ENCODE measurements at regions not wholly inside any gene's neighbourhood (a gene's known extent, or its start where the extent isn't known, plus 50 kb on each side); places are given as distances from the start of the nearest gene placed in this dataset.

DNA sequence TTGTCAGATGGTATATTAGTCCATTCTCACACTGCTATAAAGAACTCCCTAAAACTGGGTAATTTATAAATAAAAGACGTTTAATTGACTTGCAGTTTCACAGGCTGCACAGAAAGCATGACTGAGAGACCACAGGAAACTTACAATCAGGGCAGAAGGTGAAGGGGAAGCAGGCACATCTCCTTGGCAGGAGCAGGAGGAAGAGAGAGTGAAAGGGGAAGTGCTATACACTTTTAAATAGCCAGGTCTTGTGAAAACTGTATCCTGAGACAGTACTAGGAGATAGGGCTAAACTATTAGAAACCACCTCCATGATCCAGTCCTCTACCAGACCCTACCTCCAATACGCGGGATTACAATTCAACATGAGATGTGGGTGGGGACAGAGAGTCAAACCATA is 193.9 kb upstream of the KCNG1 start:
- no peak for DNase-seq

DNA sequence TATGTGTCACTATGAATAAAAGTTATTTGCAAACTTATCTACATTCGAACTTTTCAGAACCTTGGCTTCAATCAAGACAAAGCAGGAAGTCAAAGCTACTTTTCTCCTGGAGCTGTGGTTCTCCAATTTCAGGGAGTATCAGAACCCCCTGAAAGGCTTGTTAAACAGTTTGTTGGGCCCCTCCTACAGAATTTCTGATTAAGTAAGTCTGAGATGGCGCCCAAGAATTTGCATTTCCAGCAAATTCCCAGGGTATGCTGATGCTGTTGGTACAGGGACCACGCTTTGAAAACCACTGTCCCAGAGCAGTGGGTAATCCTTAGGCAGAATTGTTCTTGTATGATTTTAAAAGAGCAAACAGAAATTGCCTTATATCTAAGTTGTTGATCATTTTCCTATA is 189.9 kb upstream of the KCNG1 start:
- no peak for DNase-seq

DNA sequence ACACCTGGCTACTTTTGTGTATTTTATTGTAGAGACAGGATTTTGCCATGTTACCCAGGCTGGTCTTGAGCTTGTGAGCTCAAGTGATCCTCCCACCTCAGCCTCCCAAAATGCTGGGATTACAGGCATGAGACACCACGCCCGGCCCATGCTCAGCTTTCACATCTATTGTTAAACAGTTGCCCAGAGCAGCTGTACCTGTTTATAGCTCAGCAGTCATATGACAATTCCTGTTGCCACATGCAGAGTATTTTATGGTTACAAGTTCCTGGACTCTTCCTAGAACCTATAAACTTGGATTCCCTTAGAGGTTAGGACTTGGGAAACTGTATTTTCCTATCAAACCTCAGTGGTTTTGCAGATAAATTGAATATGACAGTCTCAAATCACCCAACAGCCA is 188.3 kb upstream of the KCNG1 start:
- DNase-seq, result peak; percentile 58

DNA sequence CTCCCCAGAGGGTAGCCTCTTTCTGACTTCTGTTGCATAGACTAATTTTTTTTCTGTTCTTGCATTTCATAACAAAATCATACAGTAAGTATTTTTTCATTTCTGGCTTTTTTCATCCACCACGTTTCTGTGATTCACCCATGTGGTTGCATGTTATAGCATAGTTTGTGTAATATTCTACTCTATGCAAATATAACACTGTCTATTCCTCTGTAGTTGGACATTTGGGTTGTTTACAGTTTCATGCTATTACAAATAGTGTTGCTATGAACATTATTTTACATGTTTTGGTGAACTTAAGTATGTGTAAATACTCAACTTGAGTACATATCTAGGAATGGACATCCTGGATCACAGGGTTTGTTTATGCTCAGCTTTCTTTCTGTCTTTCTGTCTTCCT is 187.2 kb upstream of the KCNG1 start:
- no peak for DNase-seq

DNA sequence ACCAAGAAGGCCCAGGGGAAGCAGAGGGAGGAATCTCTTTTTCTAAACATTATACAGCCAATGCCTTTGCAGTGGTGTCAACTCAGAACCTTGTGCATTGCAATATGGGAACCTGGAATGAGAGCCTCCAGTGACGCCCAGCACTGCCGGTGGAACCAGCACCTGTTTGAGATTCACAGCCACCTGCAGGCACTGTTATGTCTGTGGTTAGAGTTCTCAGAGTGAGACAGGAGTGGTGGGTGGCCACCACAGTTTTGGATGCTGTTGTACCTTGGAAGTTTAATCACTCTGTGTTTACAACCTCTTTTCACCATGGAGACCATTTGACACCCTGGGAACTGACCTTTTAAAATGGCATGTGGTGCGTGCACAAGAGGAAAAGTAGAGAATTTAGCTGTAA is 185.3 kb upstream of the KCNG1 start:
- no peak for DNase-seq

DNA sequence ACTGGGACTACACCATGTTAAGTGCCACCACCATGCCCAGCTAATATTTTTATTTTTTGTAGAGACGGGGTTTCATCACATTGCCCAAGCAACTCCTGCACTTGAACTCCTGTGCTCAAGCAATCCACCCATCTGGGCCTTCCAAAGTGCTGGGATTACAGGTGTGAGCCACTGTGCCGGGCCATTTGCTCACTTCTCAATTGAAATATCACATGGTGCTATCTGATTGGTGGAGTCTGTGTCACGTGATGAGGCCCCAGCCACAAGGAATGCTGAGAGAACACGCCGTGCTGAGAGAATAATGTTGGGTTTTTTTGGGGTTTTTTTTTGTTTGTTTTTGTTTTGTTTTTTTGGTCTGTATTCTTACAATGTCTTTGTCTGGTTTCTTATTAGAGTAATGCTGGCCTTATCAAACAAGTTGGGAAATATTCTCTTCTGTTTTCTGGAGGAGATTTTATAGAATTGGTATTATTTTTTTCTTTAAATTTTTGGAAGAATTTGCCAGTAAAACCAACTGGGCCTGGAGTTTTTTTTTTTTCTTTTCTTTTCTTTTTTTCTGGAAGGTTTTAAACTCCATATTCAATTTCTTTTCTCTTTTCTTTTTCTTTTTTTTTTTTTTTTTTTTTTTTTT is 183.2 kb upstream of the KCNG1 start:
- no peak for DNase-seq

DNA sequence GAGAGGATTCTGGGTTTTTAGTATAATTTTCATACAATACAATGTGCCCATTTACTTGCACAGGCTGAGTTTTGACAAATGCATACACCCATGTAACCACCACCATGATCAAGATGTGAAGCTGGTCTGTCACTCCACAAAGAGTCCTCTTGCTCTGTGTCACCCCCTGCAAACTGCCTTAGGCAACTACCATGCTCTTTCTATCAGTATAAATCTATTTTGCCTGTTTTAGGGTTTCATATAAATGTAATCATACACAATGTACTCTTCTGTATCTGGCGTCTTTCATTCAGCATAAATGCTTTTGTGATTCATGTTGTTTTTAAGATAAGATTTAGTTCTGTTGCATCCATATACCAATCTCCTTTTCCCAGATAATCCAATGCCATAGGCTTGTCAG is 181.9 kb upstream of the KCNG1 start:
- no peak for DNase-seq

DNA sequence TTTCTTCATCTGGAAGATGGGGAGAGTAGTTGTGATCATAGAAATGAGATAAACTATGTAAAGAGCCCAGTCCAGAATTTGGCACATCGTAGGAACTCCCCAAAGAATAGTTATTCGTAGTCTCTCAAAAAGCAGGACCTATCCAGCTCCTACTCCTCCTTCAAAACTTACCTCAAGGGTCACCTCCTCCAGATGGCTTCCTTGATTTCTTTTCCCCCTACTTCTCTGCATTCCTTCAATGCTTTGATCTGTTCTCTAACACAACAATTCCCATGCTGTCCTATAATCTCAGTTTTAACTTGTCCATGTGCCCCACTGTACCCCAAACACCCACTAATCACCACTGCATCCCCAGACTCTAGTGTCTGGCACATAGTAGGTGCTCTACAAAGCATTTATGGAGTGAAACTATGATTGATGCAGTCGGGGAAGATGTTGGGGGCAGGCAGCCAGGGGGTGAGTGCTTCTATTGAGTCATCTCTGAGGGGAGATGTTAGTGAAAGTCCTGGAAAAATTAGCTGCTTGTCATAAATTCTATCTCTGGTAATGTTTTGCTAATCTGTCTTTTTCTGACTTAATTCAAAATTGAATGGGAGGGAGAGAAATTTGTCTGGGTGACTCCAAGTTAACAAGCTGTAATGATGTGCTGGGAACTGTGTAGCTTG is 181.3 kb upstream of the KCNG1 start:
- no peak for DNase-seq

DNA sequence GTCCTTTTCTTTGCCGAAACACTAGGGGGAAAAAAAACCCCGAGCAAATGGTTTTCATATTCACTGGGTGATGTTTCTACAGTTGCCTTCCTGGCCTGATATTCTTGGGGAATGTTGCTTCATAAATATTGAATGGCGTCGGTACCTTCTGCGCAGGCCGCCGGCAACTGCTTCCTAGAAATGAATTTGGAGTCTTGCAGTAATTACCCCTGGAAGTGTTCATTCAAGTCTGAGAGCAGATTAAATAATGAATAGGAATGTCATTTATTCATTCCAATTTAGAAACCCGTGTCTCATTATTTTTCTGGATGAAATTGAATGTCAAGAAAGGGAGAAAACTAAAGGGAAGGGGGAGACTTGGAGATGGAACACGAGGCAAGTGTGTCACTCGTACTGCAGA is 179.4 kb upstream of the KCNG1 start:
- no peak for DNase-seq

DNA sequence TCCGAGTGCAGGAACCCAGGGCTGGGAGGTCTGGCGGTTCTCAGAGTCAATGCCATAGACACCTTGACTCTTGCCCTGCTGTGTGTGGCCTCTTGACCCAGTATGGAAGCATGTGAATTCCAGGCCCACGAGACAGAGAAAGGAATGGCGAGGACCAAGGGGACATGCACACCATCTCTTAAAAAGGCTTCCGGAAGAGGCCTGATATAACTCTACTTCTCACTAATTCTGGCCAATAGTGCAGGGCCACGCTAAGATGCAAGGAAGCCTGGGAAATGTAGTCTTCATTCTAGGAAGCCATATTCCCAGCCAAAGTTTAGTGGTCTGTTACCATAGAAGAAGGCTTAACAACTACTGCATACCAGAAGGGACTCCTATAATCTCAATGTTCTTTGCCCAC is 177.0 kb upstream of the KCNG1 start:
- DNase-seq, result no peak

DNA sequence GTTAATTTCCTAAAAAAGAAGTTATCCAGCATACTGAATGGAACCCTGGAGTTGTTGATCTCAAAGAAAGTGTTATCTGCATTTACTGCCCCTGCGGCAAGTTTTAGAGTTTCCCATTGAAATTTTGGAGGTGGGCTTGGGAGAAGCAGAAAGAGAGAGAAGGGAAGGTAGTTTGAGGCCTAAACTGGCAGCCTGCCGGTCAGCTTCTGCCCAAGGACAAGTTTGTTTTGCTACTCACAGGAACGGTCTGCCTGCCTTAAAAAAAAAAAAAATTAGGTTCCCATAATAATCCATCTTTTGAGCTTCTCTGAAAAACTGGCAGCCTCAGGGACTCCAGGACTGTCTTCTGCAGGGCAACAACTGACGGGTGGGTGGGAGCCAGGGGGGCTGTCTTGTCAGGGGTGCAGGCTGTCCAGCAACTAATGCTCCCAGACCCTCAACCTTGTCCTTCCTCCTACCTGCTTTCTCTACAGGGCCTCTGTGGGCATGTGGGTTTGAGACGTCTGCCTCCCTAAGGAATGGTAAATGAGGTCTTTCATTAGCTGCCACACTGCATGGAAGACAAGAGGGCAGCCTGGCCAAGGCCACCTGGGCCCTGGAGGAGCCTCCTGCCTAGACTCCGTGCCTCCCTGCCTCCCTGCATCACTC is 176.1 kb upstream of the KCNG1 start:
- DNase-seq, result no peak

DNA sequence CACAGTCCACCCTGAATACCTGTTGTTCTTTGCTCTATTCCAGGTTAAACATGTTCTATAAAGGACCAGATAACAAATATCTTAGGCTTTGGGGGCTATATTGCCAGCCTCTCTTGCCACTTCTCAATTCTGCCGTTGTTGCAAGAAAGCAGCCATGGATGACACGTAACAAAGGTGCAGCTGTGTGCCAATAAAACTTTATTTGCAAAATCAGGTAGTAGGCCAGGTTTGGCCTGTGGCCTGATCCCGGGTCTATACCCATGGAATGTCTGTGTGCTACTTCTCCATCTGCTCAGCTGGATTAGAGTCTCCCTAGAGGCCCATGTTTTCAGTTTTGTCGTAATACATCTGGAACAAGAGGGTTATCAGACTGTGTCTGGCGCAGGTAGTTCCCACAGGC is 175.3 kb upstream of the KCNG1 start:
- no peak for DNase-seq

DNA sequence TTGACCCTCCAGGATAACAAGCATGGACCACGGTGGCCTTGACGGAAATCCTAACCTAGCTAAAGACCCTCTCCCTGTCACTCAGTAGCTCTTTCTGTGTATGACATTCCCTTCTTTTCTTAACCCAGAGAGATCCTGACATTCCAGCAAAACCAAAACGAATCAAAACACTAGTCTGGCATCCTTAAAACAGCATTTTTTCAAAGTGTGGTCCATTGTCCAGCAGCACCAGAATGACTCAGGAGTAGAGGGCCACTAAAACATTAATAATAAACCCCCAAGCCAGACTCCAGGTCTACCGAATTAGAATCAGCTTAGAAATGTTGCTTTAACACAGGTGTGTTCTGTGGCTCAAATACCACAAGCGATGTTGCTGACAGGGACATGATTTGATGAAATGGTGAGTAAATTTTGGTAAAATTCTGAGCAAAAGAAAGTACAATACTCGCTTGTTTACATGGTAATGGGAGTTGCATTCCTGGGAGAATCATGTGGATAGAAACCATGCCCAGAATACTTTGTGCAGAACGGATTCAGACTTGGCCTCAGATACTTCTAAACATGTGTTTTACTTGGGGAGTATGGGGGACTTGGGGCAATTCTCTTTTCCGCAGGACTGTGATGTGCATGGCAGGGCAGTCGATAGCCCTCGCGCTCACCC is 174.2 kb upstream of the KCNG1 start:
- no peak for DNase-seq

DNA sequence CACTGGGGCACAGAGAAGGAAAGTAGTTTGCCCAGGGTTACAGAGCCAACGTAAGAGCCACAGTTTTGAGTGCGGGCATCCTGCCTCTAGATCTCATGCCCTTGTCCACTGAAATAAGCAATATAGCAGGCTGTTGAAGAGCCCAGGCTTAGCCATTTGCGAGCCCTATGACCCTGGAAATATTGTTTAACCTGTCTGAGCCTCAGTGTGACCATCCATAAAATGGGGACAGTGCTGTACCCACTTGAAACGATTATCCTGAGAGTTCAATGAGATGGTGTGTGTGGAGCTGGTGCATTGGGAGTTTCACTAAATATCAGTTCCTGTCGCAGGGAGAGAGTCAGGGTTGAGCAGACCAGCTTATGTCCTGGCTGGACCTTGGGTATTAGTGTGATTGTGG is 173.1 kb upstream of the KCNG1 start:
- DNase-seq, result no peak

DNA sequence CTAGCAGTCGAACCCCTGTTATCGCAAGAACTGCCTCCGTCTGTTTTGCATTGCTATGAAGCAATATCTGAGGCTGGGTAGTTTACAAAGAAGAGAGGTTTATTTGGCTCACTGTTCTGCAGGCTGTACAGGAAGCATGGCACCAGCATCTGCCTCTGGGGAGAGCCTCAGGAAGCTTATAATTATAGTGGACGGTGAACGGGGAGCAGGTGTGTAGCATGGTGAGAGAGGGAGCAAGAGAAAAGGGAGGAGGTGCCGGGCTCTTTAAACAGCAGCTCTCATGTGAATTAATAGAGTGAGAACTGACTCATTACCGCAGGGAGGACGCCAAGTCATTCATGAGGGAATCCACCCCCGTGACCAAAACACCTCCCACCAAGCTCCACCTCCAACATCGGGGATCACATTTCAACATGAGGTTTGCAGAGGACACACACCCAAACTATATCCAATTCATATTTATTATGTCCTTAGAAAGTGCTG is 172.6 kb upstream of the KCNG1 start:
- no peak for DNase-seq

DNA sequence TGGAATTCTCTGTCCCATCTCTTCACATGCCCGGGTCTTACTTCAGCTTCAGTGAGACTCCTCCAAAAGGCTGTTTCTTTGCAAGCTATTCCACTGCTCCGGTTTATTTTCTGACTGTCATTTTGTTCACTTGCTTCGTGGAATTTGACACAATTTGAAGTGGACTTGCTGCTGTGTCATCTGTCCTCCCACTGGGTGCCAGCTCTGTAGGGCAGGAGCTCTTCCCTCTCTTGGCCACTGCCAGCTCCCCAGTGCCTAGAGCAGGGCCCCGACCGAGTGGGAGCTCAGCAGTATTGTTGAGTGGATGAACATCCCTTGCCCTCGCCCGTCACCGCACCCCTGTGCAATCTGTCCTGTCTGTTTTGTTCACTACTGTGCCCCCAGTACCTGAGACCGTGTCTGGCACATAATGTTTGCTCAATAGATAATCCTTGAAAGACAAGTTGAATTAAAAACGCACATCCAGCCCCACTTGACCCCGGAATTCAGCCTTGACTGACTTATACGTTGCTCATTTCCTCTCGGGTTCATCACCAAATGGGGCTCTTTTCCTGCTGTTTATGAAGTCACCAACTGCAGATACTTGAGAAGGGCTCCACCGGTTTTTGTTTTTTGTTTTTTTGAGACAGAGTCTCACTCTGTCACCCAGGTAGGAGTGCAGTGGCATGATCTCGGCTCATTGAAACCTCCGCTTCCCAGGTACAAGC is 170.3 kb upstream of the KCNG1 start:
- no peak for DNase-seq

DNA sequence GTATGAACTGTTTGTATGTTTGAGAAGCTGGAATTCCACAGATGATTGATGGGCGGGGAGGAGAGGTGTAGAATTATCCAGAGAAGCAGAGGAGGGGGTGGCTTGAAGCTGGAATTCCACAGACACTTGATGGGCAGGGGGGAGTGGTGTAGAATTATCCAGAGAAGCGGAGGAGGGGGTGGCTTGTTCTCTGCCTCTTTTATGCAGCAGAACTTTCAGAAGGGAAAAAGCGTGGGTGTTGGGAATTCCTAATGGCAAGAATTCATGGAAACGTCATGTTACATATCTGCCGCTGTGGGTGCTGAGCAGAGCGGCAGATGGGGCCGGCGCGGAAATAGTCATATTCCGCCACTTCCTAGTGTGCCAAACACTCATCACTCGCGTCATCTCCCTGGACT is 167.9 kb upstream of the KCNG1 start:
- no peak for DNase-seq

DNA sequence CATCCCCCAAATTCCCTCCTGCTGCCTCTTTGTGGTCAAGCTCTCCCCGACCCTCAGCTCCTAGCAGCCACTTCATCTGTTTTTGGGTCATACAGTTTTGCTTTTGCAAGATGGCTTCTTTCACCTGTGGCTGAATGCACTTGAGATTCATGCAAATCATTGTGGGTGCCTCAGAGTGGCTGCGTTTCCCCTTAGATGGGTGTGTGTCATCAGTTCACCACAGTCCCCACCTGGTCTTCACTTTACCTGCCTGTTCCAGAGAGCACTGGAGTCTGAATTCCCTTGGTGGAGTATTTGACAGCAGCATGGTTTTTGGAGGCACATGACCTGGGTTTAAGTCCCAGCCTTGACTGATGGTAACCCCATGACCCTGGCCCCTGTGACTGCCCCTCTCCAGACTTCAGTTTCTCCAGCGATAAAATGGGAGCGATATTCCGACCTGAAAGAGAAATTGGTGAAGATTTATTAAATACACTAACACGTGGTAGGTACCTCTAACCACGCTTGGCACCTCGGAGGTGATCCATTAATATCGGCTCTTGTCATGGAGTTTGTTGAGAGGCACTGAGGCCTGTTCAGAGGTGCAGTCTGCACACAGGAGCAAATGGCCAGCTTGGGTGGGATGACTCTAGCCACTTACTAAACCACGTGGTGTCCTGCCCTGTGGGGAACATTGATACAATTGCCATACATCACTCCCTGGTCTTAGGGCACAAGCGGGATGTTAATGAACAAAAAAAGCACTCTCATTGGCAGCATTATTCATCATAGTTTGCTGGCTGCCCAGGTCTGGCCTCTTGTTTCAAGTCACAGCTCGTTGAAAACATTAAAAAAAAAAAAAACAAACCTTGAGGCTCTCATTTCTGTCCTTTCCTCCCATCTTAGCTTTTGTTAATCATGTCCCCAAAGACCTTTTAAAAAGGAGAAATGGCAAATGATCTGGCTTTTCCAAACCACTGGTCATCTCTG is 167.2 kb upstream of the KCNG1 start:
- no peak for DNase-seq

DNA sequence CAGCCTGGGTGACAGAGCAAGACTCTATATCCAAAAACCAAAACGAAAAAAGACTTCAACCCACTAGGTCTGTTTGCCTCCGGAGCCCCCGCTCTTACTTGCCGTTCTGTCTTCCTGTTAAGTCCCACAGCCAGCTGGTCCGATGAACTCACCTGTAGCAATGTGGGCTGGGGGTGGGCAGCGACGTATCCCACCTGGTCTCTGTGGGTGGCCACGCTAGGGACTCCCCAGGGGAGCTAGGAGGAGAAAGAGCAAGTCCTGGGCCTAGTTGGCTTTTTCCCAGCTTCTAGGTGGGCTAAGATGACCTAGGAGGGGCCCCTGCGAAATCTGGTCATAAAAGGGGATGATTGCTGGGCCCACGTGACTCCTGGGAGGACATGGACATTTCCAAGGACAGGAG is 166.0 kb upstream of the KCNG1 start:
- DNase-seq, result no peak

DNA sequence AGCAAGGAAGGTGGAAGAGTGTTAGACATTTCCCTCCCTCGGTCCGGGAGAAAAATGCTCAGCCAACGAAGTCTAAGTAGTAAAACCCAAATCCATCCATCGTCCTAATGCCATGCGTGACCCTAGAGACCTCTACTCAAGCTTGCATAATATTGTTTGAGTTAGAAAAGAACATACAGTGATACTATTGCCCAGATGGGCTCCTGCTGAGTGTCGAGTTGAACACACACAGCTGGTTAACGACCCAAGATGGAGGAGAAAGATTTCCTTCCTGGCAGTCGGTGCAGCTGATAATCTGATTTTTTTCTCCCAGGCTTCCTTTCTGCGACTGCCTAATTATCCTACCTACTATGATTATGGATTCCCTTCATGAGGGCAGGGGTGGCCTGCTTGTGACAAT is 164.4 kb upstream of the KCNG1 start:
- DNase-seq, result no peak

DNA sequence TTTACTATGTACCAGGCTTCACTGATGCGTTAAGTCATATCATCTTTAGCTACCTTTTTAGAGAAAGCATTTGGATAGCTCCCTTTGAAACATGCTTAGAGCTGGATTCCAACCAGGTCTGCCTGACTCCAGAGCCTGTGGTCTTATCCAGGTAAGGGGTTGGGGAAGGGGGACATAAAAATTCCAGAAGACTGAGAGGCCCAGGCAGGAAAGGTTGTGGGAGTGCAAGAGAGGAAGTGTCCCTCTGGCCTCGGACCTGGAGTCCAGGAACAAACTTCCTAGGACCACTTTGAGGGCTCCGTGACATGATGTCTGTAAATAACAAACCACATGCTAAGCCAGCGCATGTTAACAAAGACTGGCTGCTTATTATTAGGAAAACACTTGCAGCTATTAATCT is 163.0 kb upstream of the KCNG1 start:
- DNase-seq, result no peak

DNA sequence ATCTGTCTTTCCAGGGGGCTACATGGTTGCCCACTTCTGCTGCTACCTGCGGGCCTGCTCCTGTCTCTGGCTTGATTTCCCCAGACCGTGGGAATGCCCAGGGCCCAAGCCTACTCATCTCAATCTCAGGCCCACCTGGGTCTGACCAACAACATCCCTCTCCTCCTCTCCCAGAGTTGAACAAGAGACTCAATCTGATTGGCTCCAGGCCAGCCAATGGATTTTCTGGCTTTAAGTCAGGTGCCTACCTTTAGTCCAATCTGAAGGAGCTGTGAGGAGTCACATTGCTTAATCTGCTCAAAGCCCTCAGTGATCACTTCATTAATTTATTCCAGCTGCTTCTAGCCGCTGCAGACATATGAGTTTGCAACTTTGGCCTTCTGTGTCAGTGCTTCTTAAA is 162.4 kb upstream of the KCNG1 start:
- no peak for DNase-seq
